ENCODE measurements at regions not wholly inside any gene's neighbourhood (a gene's known extent, or its start where the extent isn't known, plus 50 kb on each side); places are given as distances from the start of the nearest gene placed in this dataset.
A peak's percentile ranks its signal among the peaks of the same experiment; 100 is the strongest.

- Histone ChIP-seq H3K27me3 (no peaks in the 10 kb centered on the region), H3K4me3 (no peak overlapping the region), H3K27ac (no peak overlapping the region), H3K36me3 (no peaks in the 10 kb centered on the region), H3K4me1 (no peaks in the 10 kb centered on the region), H3K9me3 (peaks cover 0 to 12% (median 0%) of the 10 kb centered on the region in 4 donors)
- peak in 1 of 2 donors; percentile 7 for DNase-seq (ENCODE audit: low spot score in 2 of 2)
- TF ChIP-seq, protein P1, sequence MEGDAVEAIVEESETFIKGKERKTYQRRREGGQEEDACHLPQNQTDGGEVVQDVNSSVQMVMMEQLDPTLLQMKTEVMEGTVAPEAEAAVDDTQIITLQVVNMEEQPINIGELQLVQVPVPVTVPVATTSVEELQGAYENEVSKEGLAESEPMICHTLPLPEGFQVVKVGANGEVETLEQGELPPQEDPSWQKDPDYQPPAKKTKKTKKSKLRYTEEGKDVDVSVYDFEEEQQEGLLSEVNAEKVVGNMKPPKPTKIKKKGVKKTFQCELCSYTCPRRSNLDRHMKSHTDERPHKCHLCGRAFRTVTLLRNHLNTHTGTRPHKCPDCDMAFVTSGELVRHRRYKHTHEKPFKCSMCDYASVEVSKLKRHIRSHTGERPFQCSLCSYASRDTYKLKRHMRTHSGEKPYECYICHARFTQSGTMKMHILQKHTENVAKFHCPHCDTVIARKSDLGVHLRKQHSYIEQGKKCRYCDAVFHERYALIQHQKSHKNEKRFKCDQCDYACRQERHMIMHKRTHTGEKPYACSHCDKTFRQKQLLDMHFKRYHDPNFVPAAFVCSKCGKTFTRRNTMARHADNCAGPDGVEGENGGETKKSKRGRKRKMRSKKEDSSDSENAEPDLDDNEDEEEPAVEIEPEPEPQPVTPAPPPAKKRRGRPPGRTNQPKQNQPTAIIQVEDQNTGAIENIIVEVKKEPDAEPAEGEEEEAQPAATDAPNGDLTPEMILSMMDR (IDR thresholded peaks at IDR 0.05): no peak
- TF ChIP-seq POLR2A (IDR thresholded peaks at IDR 0.05): no peak
- no peak for TF ChIP-seq EP300 (IDR thresholded peaks at IDR 0.05)
- WGBS, 2 donors: 89 to 94% methylated on average over 23 of the region's 23 CpGs
Measured at GRCh38 chr4:8746523-8747466, 124.8 kb downstream of the HMX1 start.

DNA sequence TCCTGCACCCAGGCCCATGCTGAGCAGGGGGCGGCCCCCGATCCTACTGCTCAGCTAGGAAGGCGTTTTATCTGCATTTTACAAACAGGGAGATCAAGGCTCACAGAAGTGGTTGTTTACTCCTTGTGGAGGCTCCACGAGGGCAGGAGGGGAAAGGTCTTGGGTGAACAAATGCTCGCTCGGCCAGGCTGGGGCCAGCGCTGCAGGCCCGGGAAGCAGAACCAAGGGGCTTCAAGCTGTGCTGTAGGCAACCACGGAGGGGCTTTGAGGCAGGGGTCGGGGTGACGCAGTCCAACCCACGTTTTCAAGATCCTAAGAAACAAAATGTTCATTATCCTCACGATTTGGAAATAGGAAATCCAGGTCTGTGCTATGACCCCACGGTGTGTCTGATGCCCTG, 125.8 kb downstream of the HMX1 start:
- Histone ChIP-seq H3K27me3 (no peaks in the 10 kb centered on the region), H3K4me1 (no peaks in the 10 kb centered on the region), H3K9me3 (peaks cover 0 to 12% (median 0%) of the 10 kb centered on the region in 4 donors), H3K36me3 (no peaks in the 10 kb centered on the region), H3K27ac (no peak overlapping the region), H3K4me3 (no peak overlapping the region)
- WGBS, 2 donors: 55 to 56% methylated on average over 14 of the region's 14 CpGs
- TF ChIP-seq, protein P1 (IDR thresholded peaks at IDR 0.05): no peak
- TF ChIP-seq EP300 (IDR thresholded peaks at IDR 0.05): no peak
- TF ChIP-seq POLR2A (IDR thresholded peaks at IDR 0.05): no peak
- no peak for DNase-seq (ENCODE audit: low spot score in 2 of 2)

- H3K4me1 ChIP-seq: no peaks in the 10 kb centered on the region
- H3K4me3 ChIP-seq: no peak overlapping the region
- H3K27ac ChIP-seq: no peak overlapping the region
- WGBS, 2 donors: 65 to 69% methylated on average over 25 to 28 of the region's 28 CpGs
- no peaks in the 10 kb centered on the region for H3K36me3 ChIP-seq
- TF ChIP-seq POLR2A (IDR thresholded peaks at IDR 0.05): no peak
- TF ChIP-seq, protein P1 (IDR thresholded peaks at IDR 0.05): no peak
- TF ChIP-seq EP300 (IDR thresholded peaks at IDR 0.05): no peak
- DNase-seq (ENCODE audit: low spot score in 2 of 2): no peak
- H3K9me3 ChIP-seq: peaks cover 0 to 12% (median 0%) of the 10 kb centered on the region in 4 donors
- H3K27me3 ChIP-seq: no peaks in the 10 kb centered on the region
Measured at GRCh38 chr4:8745005-8745790, 126.4 kb downstream of the HMX1 start.

GRCh38 chr4:8744083-8744805, 127.4 kb downstream of the HMX1 start:
- no peak overlapping the region for H3K4me3 ChIP-seq
- peaks cover 0 to 12% (median 0%) of the 10 kb centered on the region in 4 donors for H3K9me3 ChIP-seq
- no peaks in the 10 kb centered on the region for H3K36me3 ChIP-seq
- H3K4me1 ChIP-seq: no peaks in the 10 kb centered on the region
- TF ChIP-seq EP300 (IDR thresholded peaks at IDR 0.05): no peak
- TF ChIP-seq, protein P1 (IDR thresholded peaks at IDR 0.05): no peak
- no peak for TF ChIP-seq POLR2A (IDR thresholded peaks at IDR 0.05)
- DNase-seq (ENCODE audit: low spot score in 2 of 2): peak in 1 of 2 donors; percentile 1
- no peaks in the 10 kb centered on the region for H3K27me3 ChIP-seq
- WGBS, 2 donors: 75 to 80% methylated on average over 17 of the region's 18 CpGs
- H3K27ac ChIP-seq: no peak overlapping the region

All from tibial nerve (tissue), 4 donors.